Stimulated activated CD8-positive, alpha-beta memory T cell treated with anti-CD3 and anti-CD28 coated beads, Interleukin-12 subunit alpha, Interleukin-12 subunit beta, amount 100 ng/mL, for 1 hour (primary cell): ENCODE measurements at regions not wholly inside any gene's neighbourhood (a gene's known extent, or its start where the extent isn't known, plus 50 kb on each side); places are given as distances from the start of the nearest gene placed in this dataset.

Source experiments
- DNase-seq: peaks from one replicate; pipeline ENCODE4 v3.0.0-alpha.2; 2020; ENCODE audit warnings: low read depth

- no peak for DNase-seq
Measured at GRCh38 chrX:149992918-149993317, 54.6 kb upstream of the EOLA2 start.

GRCh38 chrX:149993989-149994388 lies 55.7 kb upstream of the EOLA2 start:
- no peak for DNase-seq

GRCh38 chrX:149996515-149996914 lies 58.2 kb upstream of the EOLA2 start:
- DNase-seq: no peak

GRCh38 chrX:150005027-150005426 lies 66.7 kb upstream of the EOLA2 start:
- DNase-seq: no peak

- DNase-seq: no peak
Measured at GRCh38 chrX:150007356-150007755, 69.1 kb upstream of the EOLA2 start.

- no peak for DNase-seq
Measured at GRCh38 chrX:150012647-150013381, 74.5 kb upstream of the EOLA2 start.

GRCh38 chrX:150014525-150014924 lies 76.2 kb upstream of the EOLA2 start:
- DNase-seq: no peak

- DNase-seq: no peak
Measured at GRCh38 chrX:150017868-150018267, 79.6 kb upstream of the EOLA2 start.

- no peak for DNase-seq
Measured at GRCh38 chrX:150018931-150019361, 80.7 kb upstream of the EOLA2 start.

- DNase-seq: no peak
Measured at GRCh38 chrX:150028692-150029091, 90.4 kb upstream of the EOLA2 start.

GRCh38 chrX:150032742-150033141 lies 94.5 kb upstream of the EOLA2 start:
- DNase-seq: no peak

- no peak for DNase-seq
Measured at GRCh38 chrX:150034788-150035187, 96.5 kb upstream of the EOLA2 start.

GRCh38 chrX:150035531-150035930 lies 97.2 kb upstream of the EOLA2 start:
- DNase-seq: no peak

GRCh38 chrX:150036181-150036580 lies 97.9 kb upstream of the EOLA2 start:
- no peak for DNase-seq

- no peak for DNase-seq
Measured at GRCh38 chrX:150036641-150037040, 98.3 kb upstream of the EOLA2 start.

- DNase-seq: no peak
Measured at GRCh38 chrX:150037041-150037440, 98.8 kb upstream of the EOLA2 start.

GRCh38 chrX:150038315-150038714 lies 100.0 kb upstream of the EOLA2 start:
- no peak for DNase-seq

- DNase-seq: no peak
Measured at GRCh38 chrX:150038986-150039599, 100.8 kb upstream of the EOLA2 start.

GRCh38 chrX:150041208-150041607 lies 102.9 kb upstream of the EOLA2 start:
- no peak for DNase-seq

GRCh38 chrX:150044556-150044955 lies 106.3 kb upstream of the EOLA2 start:
- DNase-seq: no peak

GRCh38 chrX:150047818-150048217 lies 109.5 kb upstream of the EOLA2 start:
- no peak for DNase-seq

GRCh38 chrX:150049647-150050046 lies 111.4 kb upstream of the EOLA2 start:
- DNase-seq: no peak

- DNase-seq: no peak
Measured at GRCh38 chrX:150050387-150050786, 112.1 kb upstream of the EOLA2 start.

- DNase-seq: no peak
Measured at GRCh38 chrX:150051096-150051495, 112.8 kb upstream of the EOLA2 start.
